HCT116 (cell line): ENCODE measurements at regions not wholly inside any gene's neighbourhood (a gene's known extent, or its start where the extent isn't known, plus 50 kb on each side); places are given as distances from the start of the nearest gene placed in this dataset.

Experiments used
- CTCF ChIP-seq, 3 experiments: fragments of 200-600 bp in 1 of 3; sonication (generic) in 1 of 3; IDR thresholded peaks in 2 of 3; conservative IDR thresholded peaks in 1 of 3; 2 replicates each; pipeline ENCODE4 v1.5.1; 2012 to 2017; ENCODE audit warnings: low read depth in 2 of 3, low read length in 2 of 3, antibody characterized with exemption in 1 of 3, borderline replicate concordance in 1 of 3, control low read depth in 1 of 3, mild to moderate bottlenecking in 1 of 3, mixed read lengths in 1 of 3, mixed run types in 1 of 3, moderate library complexity in 1 of 3; ENCODE audit not compliant: insufficient read depth in 1 of 3
- EZH2phosphoT487 ChIP-seq: fragments of 200-600 bp; IDR thresholded peaks from 2 replicates; pipeline ENCODE4 v1.6.1; 2018; ENCODE audit warnings: antibody characterized with exemption, borderline replicate concordance
- POLR2AphosphoS5 ChIP-seq: IDR thresholded peaks from 2 replicates; pipeline ENCODE4 v1.6.1; 2011; ENCODE audit warnings: mild to moderate bottlenecking, low read depth, low read length, moderate library complexity
- SRF ChIP-seq: IDR thresholded peaks from 2 replicates; pipeline ENCODE4 v1.6.1; 2012; ENCODE audit warnings: low read depth
- TF ChIP-seq, protein P1 (sequence below): IDR thresholded peaks from 2 replicates; pipeline ENCODE4 v1.6.1; 2012; ENCODE audit warnings: low read depth

DNA sequence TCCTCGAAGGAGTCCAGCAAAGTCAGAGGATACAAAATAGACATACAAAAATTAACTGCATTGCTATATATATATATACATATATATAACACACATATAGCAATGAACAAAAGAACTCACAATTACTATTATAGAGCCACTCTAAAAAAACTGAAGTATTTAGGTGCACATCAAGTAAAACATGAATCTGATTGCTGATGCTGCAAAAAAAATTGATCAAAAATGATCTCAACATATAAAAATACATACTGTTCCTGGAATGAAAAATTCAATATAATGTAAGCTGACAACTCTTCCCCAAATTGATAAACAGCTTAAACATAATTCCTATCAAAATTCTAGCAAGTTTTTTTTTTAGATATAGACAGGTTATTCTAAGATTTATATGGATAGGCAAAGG, 126.8 kb downstream of the ALOX5 start:
- TF ChIP-seq POLR2AphosphoS5 (no peak), SRF (no peak), CTCF (IDR thresholded peaks at IDR 0.05 in 2 of 3, conservative IDR thresholded peaks at IDR 0.05 in 1 of 3; ENCODE audit: borderline replicate concordance in 1 of 3, insufficient read depth in 1 of 3, low read depth in 2 of 3, low read length in 2 of 3) (no peak), EZH2phosphoT487 (no peak)
- TF ChIP-seq, protein P1, sequence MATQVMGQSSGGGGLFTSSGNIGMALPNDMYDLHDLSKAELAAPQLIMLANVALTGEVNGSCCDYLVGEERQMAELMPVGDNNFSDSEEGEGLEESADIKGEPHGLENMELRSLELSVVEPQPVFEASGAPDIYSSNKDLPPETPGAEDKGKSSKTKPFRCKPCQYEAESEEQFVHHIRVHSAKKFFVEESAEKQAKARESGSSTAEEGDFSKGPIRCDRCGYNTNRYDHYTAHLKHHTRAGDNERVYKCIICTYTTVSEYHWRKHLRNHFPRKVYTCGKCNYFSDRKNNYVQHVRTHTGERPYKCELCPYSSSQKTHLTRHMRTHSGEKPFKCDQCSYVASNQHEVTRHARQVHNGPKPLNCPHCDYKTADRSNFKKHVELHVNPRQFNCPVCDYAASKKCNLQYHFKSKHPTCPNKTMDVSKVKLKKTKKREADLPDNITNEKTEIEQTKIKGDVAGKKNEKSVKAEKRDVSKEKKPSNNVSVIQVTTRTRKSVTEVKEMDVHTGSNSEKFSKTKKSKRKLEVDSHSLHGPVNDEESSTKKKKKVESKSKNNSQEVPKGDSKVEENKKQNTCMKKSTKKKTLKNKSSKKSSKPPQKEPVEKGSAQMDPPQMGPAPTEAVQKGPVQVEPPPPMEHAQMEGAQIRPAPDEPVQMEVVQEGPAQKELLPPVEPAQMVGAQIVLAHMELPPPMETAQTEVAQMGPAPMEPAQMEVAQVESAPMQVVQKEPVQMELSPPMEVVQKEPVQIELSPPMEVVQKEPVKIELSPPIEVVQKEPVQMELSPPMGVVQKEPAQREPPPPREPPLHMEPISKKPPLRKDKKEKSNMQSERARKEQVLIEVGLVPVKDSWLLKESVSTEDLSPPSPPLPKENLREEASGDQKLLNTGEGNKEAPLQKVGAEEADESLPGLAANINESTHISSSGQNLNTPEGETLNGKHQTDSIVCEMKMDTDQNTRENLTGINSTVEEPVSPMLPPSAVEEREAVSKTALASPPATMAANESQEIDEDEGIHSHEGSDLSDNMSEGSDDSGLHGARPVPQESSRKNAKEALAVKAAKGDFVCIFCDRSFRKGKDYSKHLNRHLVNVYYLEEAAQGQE: no peak
